ENCODE measurements at regions not wholly inside any gene's neighbourhood (a gene's known extent, or its start where the extent isn't known, plus 50 kb on each side); places are given as distances from the start of the nearest gene placed in this dataset.
"Not testable (repeated sequence)": the region's sequence is repeated elsewhere in the genome, so short reads cannot be mapped to it uniquely, and the experiment has no call there.

DNA sequence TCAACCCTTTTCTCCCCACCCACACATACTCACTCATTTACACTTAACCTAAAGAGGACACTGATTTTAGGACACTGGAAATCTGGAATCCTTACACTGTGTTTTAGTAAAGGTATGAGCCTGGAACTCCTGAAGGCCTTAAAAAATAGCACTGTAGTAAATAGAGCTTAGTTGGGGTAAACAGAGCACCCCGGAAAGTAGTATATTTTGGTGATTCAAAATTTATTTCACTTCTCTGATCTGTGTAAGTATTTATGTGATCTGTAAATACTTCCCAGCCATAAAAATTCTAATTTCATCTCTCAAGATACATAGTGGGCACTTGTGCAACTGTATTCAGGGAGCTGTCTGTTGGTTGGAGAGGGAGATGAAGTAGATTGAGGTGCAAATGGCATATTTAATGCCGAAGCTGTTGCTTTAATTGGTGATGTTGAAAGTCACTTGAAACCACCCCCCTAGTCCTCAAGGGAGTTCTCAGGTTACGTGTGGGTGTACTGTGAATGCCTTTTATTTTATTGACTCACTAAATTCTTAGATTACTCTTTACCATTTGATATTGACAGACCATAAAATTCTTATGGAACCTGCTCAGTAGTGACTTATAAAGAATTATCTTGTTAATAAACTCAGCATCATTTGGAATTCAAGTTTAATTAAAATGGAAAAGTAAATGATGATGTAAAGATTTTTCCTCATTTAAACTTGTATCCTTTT lies 154.9 kb downstream of the SOX4 start:
- Histone ChIP-seq H3K9ac (ENCODE audit: low read depth, low read length) (no peak overlapping the region), H3K9me3 (ENCODE audit: control insufficient read depth, insufficient read depth, low read length) (no peaks in the 10 kb centered on the region), H3K27me3 (ENCODE audit: control insufficient read depth, insufficient read depth, low read length) (no peaks in the 10 kb centered on the region), H3K4me3 (ENCODE audit: low read depth, low read length) (no peak overlapping the region), H3K36me3 (ENCODE audit: control insufficient read depth, insufficient read depth, low read length) (no peaks in the 10 kb centered on the region), H3K4me1 (ENCODE audit: control insufficient read depth, insufficient read depth, low read length) (peaks cover 54% of the 10 kb centered on the region)

- H3K4me3 ChIP-seq (ENCODE audit: low read depth, low read length): no peak overlapping the region
- no peaks in the 10 kb centered on the region for H3K27me3 ChIP-seq (ENCODE audit: control insufficient read depth, insufficient read depth, low read length)
- H3K9ac ChIP-seq (ENCODE audit: low read depth, low read length): no peak overlapping the region
- no peaks in the 10 kb centered on the region for H3K36me3 ChIP-seq (ENCODE audit: control insufficient read depth, insufficient read depth, low read length)
- no peaks in the 10 kb centered on the region for H3K9me3 ChIP-seq (ENCODE audit: control insufficient read depth, insufficient read depth, low read length)
- peaks cover 56% of the 10 kb centered on the region for H3K4me1 ChIP-seq (ENCODE audit: control insufficient read depth, insufficient read depth, low read length)
Observed at GRCh38 chr6:21749754-21750153, 156.2 kb downstream of the SOX4 start.

- peaks cover 54% of the 10 kb centered on the region for H3K4me1 ChIP-seq (ENCODE audit: control insufficient read depth, insufficient read depth, low read length)
- H3K27me3 ChIP-seq (ENCODE audit: control insufficient read depth, insufficient read depth, low read length): no peaks in the 10 kb centered on the region
- H3K9me3 ChIP-seq (ENCODE audit: control insufficient read depth, insufficient read depth, low read length): no peaks in the 10 kb centered on the region
- no peak overlapping the region for H3K4me3 ChIP-seq (ENCODE audit: low read depth, low read length)
- no peaks in the 10 kb centered on the region for H3K36me3 ChIP-seq (ENCODE audit: control insufficient read depth, insufficient read depth, low read length)
- H3K9ac ChIP-seq (ENCODE audit: low read depth, low read length): no peak overlapping the region
Observed at GRCh38 chr6:21750575-21750974, 157.0 kb downstream of the SOX4 start.

GRCh38 chr6:21751608-21752007 lies 158.1 kb downstream of the SOX4 start:
- Histone ChIP-seq H3K9ac (ENCODE audit: low read depth, low read length) (no peak overlapping the region), H3K4me1 (ENCODE audit: control insufficient read depth, insufficient read depth, low read length) (peaks cover 51% of the 10 kb centered on the region), H3K9me3 (ENCODE audit: control insufficient read depth, insufficient read depth, low read length) (no peaks in the 10 kb centered on the region), H3K4me3 (ENCODE audit: low read depth, low read length) (no peak overlapping the region), H3K36me3 (ENCODE audit: control insufficient read depth, insufficient read depth, low read length) (no peaks in the 10 kb centered on the region), H3K27me3 (ENCODE audit: control insufficient read depth, insufficient read depth, low read length) (no peaks in the 10 kb centered on the region)

DNA sequence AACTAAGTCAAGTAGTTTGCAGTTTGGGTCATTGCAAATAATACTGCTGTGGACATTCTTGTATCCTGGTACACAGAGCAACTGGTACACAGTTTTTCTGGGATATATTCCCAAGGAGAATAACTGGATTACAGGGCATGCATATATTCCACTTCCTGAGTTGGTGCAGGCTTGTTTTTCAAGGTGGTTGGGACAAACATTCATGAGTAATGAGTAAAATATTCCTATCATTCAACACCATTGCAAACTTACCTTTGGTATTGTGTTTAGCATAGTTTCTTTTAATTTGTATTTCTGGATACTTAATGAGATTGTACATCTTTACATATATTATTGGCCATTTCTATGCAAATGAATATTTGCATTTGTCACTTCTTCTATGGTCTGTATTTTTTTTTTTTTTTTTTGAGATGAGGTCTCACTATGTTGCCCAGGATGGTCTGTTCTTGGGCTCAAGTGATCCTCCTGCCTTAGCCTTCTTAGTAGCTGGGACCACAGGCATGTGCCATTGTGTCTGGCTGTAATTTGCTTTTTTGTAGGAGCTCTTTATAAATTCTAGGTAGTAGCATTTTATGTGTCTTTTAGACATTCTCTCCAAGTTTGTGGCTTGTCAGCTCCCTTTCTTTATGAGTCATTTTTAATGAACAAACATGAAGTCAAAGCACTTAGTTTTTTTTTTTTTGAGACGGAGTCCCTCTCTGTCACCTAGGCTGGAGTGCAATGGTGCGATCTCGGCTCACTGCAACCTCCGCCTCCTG lies 158.7 kb downstream of the SOX4 start:
- Histone ChIP-seq H3K27me3 (ENCODE audit: control insufficient read depth, insufficient read depth, low read length) (no peaks in the 10 kb centered on the region), H3K4me1 (ENCODE audit: control insufficient read depth, insufficient read depth, low read length) (peaks cover 51% of the 10 kb centered on the region), H3K9ac (ENCODE audit: low read depth, low read length) (no peak overlapping the region), H3K36me3 (ENCODE audit: control insufficient read depth, insufficient read depth, low read length) (no peaks in the 10 kb centered on the region), H3K4me3 (ENCODE audit: low read depth, low read length) (no peak overlapping the region), H3K9me3 (ENCODE audit: control insufficient read depth, insufficient read depth, low read length) (no peaks in the 10 kb centered on the region)

DNA sequence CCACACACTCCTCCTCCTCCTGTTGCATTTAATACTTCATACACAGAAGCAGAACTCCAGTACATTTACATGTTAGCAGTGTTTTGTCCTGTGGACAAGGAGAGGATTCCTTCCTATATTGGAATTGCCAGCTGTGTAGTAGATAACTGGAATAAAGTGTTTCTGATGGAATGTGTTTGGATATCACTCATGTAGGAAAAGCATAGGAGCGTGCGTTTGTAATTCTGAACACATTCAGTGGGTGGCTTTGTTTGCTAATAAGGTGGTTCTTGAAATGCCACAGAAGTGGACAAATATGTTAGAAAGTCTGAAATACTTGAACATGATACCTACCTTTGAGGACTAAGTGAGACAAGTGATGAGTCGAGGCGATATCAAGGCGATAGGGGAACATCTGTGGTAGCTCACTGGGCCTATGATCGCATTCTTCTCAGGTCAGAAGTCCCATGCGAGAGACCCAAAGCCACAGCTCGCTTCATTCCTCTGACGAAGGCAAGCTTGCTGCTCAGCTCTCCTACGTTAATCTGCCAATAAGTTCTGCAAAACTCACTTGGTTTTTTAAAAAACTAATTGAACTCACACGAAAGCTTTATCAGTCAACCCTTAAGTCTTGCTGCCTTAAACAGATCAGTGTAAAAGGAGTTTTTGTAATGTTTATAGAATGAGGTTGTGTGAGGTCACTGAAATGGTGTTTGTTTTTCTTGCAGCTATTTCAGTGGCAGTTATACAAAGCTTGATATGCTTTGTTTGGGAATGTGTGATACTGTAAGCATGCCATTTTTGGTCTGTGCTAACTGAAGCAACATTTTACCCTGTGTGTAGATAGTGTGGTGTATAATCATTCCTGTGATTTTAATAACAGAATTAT lies 159.9 kb downstream of the SOX4 start:
- Histone ChIP-seq H3K4me1 (ENCODE audit: control insufficient read depth, insufficient read depth, low read length) (peaks cover 40% of the 10 kb centered on the region), H3K27me3 (ENCODE audit: control insufficient read depth, insufficient read depth, low read length) (no peaks in the 10 kb centered on the region), H3K9me3 (ENCODE audit: control insufficient read depth, insufficient read depth, low read length) (no peaks in the 10 kb centered on the region), H3K9ac (ENCODE audit: low read depth, low read length) (no peak overlapping the region), H3K4me3 (ENCODE audit: low read depth, low read length) (no peak overlapping the region), H3K36me3 (ENCODE audit: control insufficient read depth, insufficient read depth, low read length) (no peaks in the 10 kb centered on the region)

DNA sequence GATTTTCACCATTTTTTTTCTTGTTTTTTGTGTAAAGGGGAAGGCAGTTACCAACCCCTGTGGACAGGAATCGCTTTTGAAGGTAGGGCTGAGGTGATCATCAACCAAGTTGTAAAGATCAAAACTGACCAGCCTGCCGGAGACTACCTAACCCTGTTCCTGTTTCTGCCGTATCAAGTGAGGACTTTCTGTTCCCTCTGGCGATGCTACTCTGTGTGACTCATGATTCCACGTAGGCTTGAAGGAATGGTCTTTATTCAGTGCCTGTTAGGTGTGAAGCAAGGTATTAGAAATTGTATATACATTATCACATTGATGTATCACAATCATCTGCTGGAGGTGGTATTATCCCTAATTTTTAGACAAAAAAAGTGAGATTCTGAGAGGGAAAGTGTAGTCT lies 161.3 kb downstream of the SOX4 start:
- H3K4me1 ChIP-seq (ENCODE audit: control insufficient read depth, insufficient read depth, low read length): peaks cover 29% of the 10 kb centered on the region
- H3K36me3 ChIP-seq (ENCODE audit: control insufficient read depth, insufficient read depth, low read length): no peaks in the 10 kb centered on the region
- no peaks in the 10 kb centered on the region for H3K27me3 ChIP-seq (ENCODE audit: control insufficient read depth, insufficient read depth, low read length)
- H3K9ac ChIP-seq (ENCODE audit: low read depth, low read length): no peak overlapping the region
- H3K4me3 ChIP-seq (ENCODE audit: low read depth, low read length): no peak overlapping the region
- H3K9me3 ChIP-seq (ENCODE audit: control insufficient read depth, insufficient read depth, low read length): no peaks in the 10 kb centered on the region

DNA sequence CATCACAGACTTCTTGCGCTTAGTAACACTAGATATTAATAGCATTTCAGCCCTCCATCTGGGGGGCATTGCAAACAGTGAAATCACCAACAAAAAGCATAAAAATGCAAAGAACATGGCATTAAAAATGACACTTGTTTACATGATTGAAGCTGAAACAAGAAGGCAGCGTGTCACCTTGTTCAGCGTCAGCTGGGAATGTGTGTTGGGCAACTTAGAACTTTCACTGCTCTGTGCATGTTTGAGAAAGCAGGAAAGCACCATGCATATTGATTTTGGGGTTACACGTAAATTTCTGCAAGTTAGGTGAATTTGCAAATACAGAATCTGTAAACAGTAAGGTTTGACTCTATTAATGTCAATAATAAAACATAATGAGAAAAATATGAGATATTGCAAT lies 162.9 kb downstream of the SOX4 start:
- Histone ChIP-seq H3K27me3 (ENCODE audit: control insufficient read depth, insufficient read depth, low read length) (no peaks in the 10 kb centered on the region), H3K9me3 (ENCODE audit: control insufficient read depth, insufficient read depth, low read length) (no peaks in the 10 kb centered on the region), H3K9ac (ENCODE audit: low read depth, low read length) (no peak overlapping the region), H3K4me1 (ENCODE audit: control insufficient read depth, insufficient read depth, low read length) (peaks cover 15% of the 10 kb centered on the region), H3K4me3 (ENCODE audit: low read depth, low read length) (no peak overlapping the region), H3K36me3 (ENCODE audit: control insufficient read depth, insufficient read depth, low read length) (no peaks in the 10 kb centered on the region)

GRCh38 chr6:21757392-21757791 lies 163.8 kb downstream of the SOX4 start:
- H3K27me3 ChIP-seq (ENCODE audit: control insufficient read depth, insufficient read depth, low read length); H3K9ac ChIP-seq (ENCODE audit: low read depth, low read length); H3K36me3 ChIP-seq (ENCODE audit: control insufficient read depth, insufficient read depth, low read length); H3K9me3 ChIP-seq (ENCODE audit: control insufficient read depth, insufficient read depth, low read length); H3K4me3 ChIP-seq (ENCODE audit: low read depth, low read length): not testable (repeated sequence)
- peaks cover 15% of the 10 kb centered on the region for H3K4me1 ChIP-seq (ENCODE audit: control insufficient read depth, insufficient read depth, low read length)

DNA sequence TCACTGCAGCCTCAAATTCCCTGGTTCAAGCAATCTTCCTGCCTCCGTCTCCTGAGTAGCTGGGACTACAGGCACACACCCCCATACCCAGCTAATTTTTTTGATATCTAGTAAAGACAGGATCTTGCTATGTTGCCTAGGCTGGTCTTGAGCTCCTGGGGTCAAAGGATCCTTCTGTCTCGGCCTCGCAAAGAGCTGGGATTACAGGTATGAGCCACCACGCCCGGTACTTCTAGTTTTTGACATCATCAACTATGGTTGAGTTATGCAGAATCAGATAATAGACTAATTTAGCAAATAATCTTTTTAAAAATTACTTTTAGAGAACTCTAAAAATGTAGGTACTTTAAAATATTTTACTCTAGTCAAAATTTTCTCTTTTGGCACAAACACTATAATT lies 166.2 kb downstream of the SOX4 start:
- Histone ChIP-seq H3K4me1 (ENCODE audit: control insufficient read depth, insufficient read depth, low read length) (peaks cover 4% of the 10 kb centered on the region), H3K27me3 (ENCODE audit: control insufficient read depth, insufficient read depth, low read length) (no peaks in the 10 kb centered on the region), H3K4me3 (ENCODE audit: low read depth, low read length) (no peak overlapping the region), H3K36me3 (ENCODE audit: control insufficient read depth, insufficient read depth, low read length) (no peaks in the 10 kb centered on the region), H3K9ac (ENCODE audit: low read depth, low read length) (no peak overlapping the region), H3K9me3 (ENCODE audit: control insufficient read depth, insufficient read depth, low read length) (no peaks in the 10 kb centered on the region)

- not testable (repeated sequence) for H3K9me3 ChIP-seq (ENCODE audit: control insufficient read depth, insufficient read depth, low read length); H3K27me3 ChIP-seq (ENCODE audit: control insufficient read depth, insufficient read depth, low read length); H3K36me3 ChIP-seq (ENCODE audit: control insufficient read depth, insufficient read depth, low read length); H3K9ac ChIP-seq (ENCODE audit: low read depth, low read length); H3K4me3 ChIP-seq (ENCODE audit: low read depth, low read length); H3K4me1 ChIP-seq (ENCODE audit: control insufficient read depth, insufficient read depth, low read length)
Observed at GRCh38 chr6:21761053-21761730, 167.6 kb downstream of the SOX4 start.

All from iPS-15b (cell line).